K562 (cell line): ENCODE measurements at regions not wholly inside any gene's neighbourhood (a gene's known extent, or its start where the extent isn't known, plus 50 kb on each side); places are given as distances from the start of the nearest gene placed in this dataset.

ENCODE experiments used
- ATAC-seq: fragments of 200-7000 bp; cut with Tn5 transposase; 3 replicates; pipeline ENCODE4 v1.9.1; 2020; ENCODE audit warnings: moderate library complexity
- BruUV-seq: library from RNA; stranded (reverse); fragments of 400-500 nt; replicated peaks from 2 replicates; lab custom pipeline; 2021; lab: Mats Ljungman, UMichigan
- CTCF ChIA-PET: fragments of 300-600 bp; formaldehyde crosslinking; extraction: SDS; loops from one replicate; lab custom pipeline; 2021; ENCODE audit warnings: low intra/inter-chr PET ratio; lab: Yijun Ruan, JAX
- POLR2A ChIA-PET: fragments of 300-600, 350-650 bp; sonication (Branson Sonifier 250); formaldehyde crosslinking; extraction: SDS; loops from one replicate; lab custom pipeline; 2021; ENCODE audit warnings: antibody characterized with exemption, inconsistent platforms; lab: Yijun Ruan, JAX
- DNase-seq, 4 experiments: peaks; one replicate each; pipeline versions ENCODE4 v3.0.0 to v3.0.0-alpha.2; 2011 to 2018; ENCODE audit warnings: low spot score in 3 of 4, mixed read lengths in 3 of 4; ENCODE audit errors: extremely low read depth in 1 of 4
- FAIRE-seq: peaks from 2 replicates; lab custom pipeline; 2011; peaks lifted over from hg19 to GRCh38; lab: Jason Lieb, UNC
- H2AFZ ChIP-seq: 2 replicates; pipeline ENCODE4 v1.6.0; 2011; ENCODE audit warnings: low read depth, low read length, control low read depth, inconsistent platforms
- H3K27ac ChIP-seq: fragments of 200-600 bp; 3 replicates; pipeline ENCODE4 v1.8.0; 2011; ENCODE audit warnings: low read depth, mild to moderate bottlenecking, control low read depth, inconsistent platforms, low read length, moderate library complexity, mixed read lengths; ENCODE audit errors: extremely low read depth
- H3K27me3 ChIP-seq, 2 experiments: fragments of 300-600 bp in 1 of 2; 2 replicates in 1 of 2; 3 replicates in 1 of 2; pipeline versions ENCODE4 v1.6.0 to v1.8.0; 2011; ENCODE audit warnings: inconsistent platforms in 2 of 2, low read length in 2 of 2, mild to moderate bottlenecking in 1 of 2, mixed read lengths in 1 of 2, moderate library complexity in 1 of 2; ENCODE audit not compliant: control insufficient read depth in 2 of 2, insufficient read depth in 2 of 2
- H3K36me3 ChIP-seq: fragments of 300-600 bp; 3 replicates; pipeline ENCODE4 v1.8.0; 2011; ENCODE audit warnings: mild to moderate bottlenecking, low read length, inconsistent platforms; ENCODE audit not compliant: control insufficient read depth, insufficient read depth
- H3K4me1 ChIP-seq, 2 experiments: fragments of 200-600 bp in 1 of 2; replicated peaks in 1 of 2; 2 replicates in 1 of 2; 3 replicates in 1 of 2; pipeline versions ENCODE4 v1.5.1 to v1.8.0; 2011; ENCODE audit warnings: inconsistent platforms in 2 of 2, low read length in 2 of 2, mild to moderate bottlenecking in 1 of 2, mixed read lengths in 1 of 2, moderate library complexity in 1 of 2; ENCODE audit not compliant: control insufficient read depth in 2 of 2, insufficient read depth in 2 of 2
- H3K4me2 ChIP-seq: 2 replicates; pipeline ENCODE4 v1.6.1; 2011; ENCODE audit warnings: low read length, control low read depth, inconsistent platforms, mixed read lengths; ENCODE audit not compliant: insufficient read depth
- H3K4me3 ChIP-seq: fragments of 200-600 bp; sonication (generic), shearing (Covaris generic); 2 replicates; pipeline ENCODE4 v1.5.1; 2016; ENCODE audit warnings: control low read depth, inconsistent platforms
- H3K79me2 ChIP-seq: fragments of 200-600 bp; 3 replicates; pipeline ENCODE4 v1.8.0; 2011; ENCODE audit warnings: low read length, inconsistent platforms; ENCODE audit not compliant: control insufficient read depth, insufficient read depth
- H3K9ac ChIP-seq, 2 experiments: 2 replicates each; pipeline versions ENCODE4 v1.6.0 to v1.6.1; 2011; ENCODE audit warnings: low read depth in 2 of 2, low read length in 2 of 2, control low read depth in 1 of 2, inconsistent platforms in 1 of 2, mild to moderate bottlenecking in 1 of 2, mixed read lengths in 1 of 2; ENCODE audit not compliant: insufficient read depth in 1 of 2
- H3K9me1 ChIP-seq: one replicate; pipeline ENCODE4 v1.6.0; 2011; ENCODE audit warnings: inconsistent platforms, mild to moderate bottlenecking, low read length, moderate library complexity; ENCODE audit not compliant: control insufficient read depth, insufficient read depth
- H3K9me3 ChIP-seq: replicated peaks from 2 replicates; pipeline ENCODE4 v1.5.1; 2011; ENCODE audit warnings: low read depth, low read length, inconsistent platforms; ENCODE audit not compliant: control insufficient read depth, insufficient read depth
- H4K20me1 ChIP-seq: replicated peaks from 2 replicates; pipeline ENCODE4 v1.6.1; 2011; ENCODE audit warnings: low read length, inconsistent platforms, mixed read lengths; ENCODE audit not compliant: control insufficient read depth, insufficient read depth
- ADNP ChIP-seq: fragments of 200-800 bp; sonication (Bioruptor generic); IDR thresholded peaks from 2 replicates; pipeline ENCODE4 v1.6.1; 2016; ENCODE audit warnings: missing genetic modification characterization, missing compliant biosample characterization
- ATF7 ChIP-seq: fragments of 450-650 bp; IDR thresholded peaks from 2 replicates; pipeline ENCODE4 v1.7.1; 2014; ENCODE audit warnings: mild to moderate bottlenecking, moderate library complexity
- COPS2 ChIP-seq: fragments of 450-650 bp; conservative IDR thresholded peaks from 2 replicates; pipeline ENCODE4 v1.6.1; 2016; ENCODE audit warnings: mild to moderate bottlenecking, moderate library complexity
- CTBP1 ChIP-seq: fragments of 450-650 bp; IDR thresholded peaks from 2 replicates; pipeline ENCODE4 v1.6.1; 2016; ENCODE audit warnings: borderline replicate concordance
- ETV1 ChIP-seq: fragments of 450-650 bp; conservative IDR thresholded peaks from 2 replicates; pipeline ENCODE4 v1.6.1; 2016; ENCODE audit warnings: missing genetic modification characterization, control low read depth, low read depth, missing compliant biosample characterization
- EZH2 ChIP-seq: IDR thresholded peaks from 2 replicates; pipeline ENCODE4 v1.6.1; 2012; ENCODE audit warnings: low read depth, mild to moderate bottlenecking, inconsistent platforms, low read length, borderline replicate concordance
- FOXP1 ChIP-seq: sonication (generic); formaldehyde crosslinking; IDR thresholded peaks from 2 replicates; pipeline ENCODE4 v1.8.0; 2022; ENCODE audit warnings: mild to moderate bottlenecking, missing genetic modification reagents
- GATAD2A ChIP-seq: fragments of 450-650 bp; IDR thresholded peaks from 2 replicates; pipeline ENCODE4 v1.6.1; 2017
- HNRNPUL1 ChIP-seq: fragments of 200-400 bp; formaldehyde crosslinking; IDR thresholded peaks from 2 replicates; pipeline ENCODE4 v1.6.1; 2017; ENCODE audit warnings: low read length
- HOXB6 ChIP-seq: fragments of 250-450 bp; sonication (Bioruptor Pico); IDR thresholded peaks from 2 replicates; pipeline ENCODE4 v1.5.1; 2022; ENCODE audit warnings: mild to moderate bottlenecking, borderline replicate concordance
- MEF2A ChIP-seq: IDR thresholded peaks from 2 replicates; pipeline ENCODE4 v1.6.1; 2011; ENCODE audit warnings: low read depth, mild to moderate bottlenecking, low read length, moderate library complexity; ENCODE audit not compliant: control insufficient read depth
- NCOA6 ChIP-seq: fragments of 450-650 bp; IDR thresholded peaks from 2 replicates; pipeline ENCODE4 v1.6.1; 2017; ENCODE audit warnings: mild to moderate bottlenecking
- NFIX ChIP-seq: fragments of 250-450 bp; sonication (Bioruptor Pico); IDR thresholded peaks from 2 replicates; pipeline ENCODE4 v1.4.0; 2020; ENCODE audit warnings: low read depth, mild to moderate bottlenecking, moderate library complexity
- TEAD1 ChIP-seq, 2 experiments: fragments of 450-650 bp in 1 of 2; sonication (generic) in 1 of 2; formaldehyde crosslinking; IDR thresholded peaks; 2 replicates each; pipeline versions ENCODE4 v1.4.0 to v1.8.0; 2020 to 2022; ENCODE audit warnings: mild to moderate bottlenecking in 2 of 2, missing genetic modification reagents in 1 of 2
- ZC3H4 ChIP-seq: sonication (generic); formaldehyde crosslinking; IDR thresholded peaks from 2 replicates; pipeline ENCODE4 v1.9.0; 2021; ENCODE audit warnings: missing genetic modification reagents, borderline replicate concordance
- ZKSCAN8 ChIP-seq: fragments of 200-800 bp; sonication (Bioruptor generic); IDR thresholded peaks from 2 replicates; pipeline ENCODE4 v1.6.1; 2016; ENCODE audit warnings: missing genetic modification characterization, missing compliant biosample characterization
- ZNF133 ChIP-seq: fragments of 250-450 bp; sonication (Bioruptor Pico); IDR thresholded peaks from 2 replicates; pipeline ENCODE4 v1.4.0; 2020; ENCODE audit warnings: mild to moderate bottlenecking
- ZNF384 ChIP-seq: IDR thresholded peaks from 2 replicates; pipeline ENCODE4 v1.6.1; 2012; ENCODE audit warnings: low read depth, low read length, improper control_type of control experiment
- ZNF778 ChIP-seq: fragments of 450-650 bp; formaldehyde crosslinking; IDR thresholded peaks from 2 replicates; pipeline ENCODE4 v1.4.0; 2020; ENCODE audit warnings: mild to moderate bottlenecking, moderate library complexity
- ZNF785 ChIP-seq: fragments of 250-450 bp; sonication (Bioruptor Pico); IDR thresholded peaks from 2 replicates; pipeline ENCODE4 v1.4.0; 2020; ENCODE audit warnings: mild to moderate bottlenecking
- WGBS: fragments of 100-300 bp; shearing (Covaris generic); methylation state at CpG from one replicate; pipeline ENCODE4 v1.1.6; 2016; ENCODE audit warnings: low coverage, mixed read lengths; ENCODE audit not compliant: insufficient coverage; ENCODE audit errors: missing lambda C conversion rate; 5-methylcytosine and 5-hydroxymethylcytosine counted together
- in situ Hi-C: fragments of 300-500 bp; cut with MboI; formaldehyde crosslinking; loops from 4 replicates; pipeline ENCODE4 v1.15.0; 2018; ENCODE audit warnings: inconsistent platforms, mixed read lengths
- intact Hi-C: fragments of 100-400 bp; cut with micrococcal nuclease; formaldehyde crosslinking; loops from 2 replicates; pipeline ENCODE4 v1.14.2; 2022
- TF ChIP-seq, protein P1 (sequence below): fragments of 250-450 bp; sonication (Bioruptor Pico); IDR thresholded peaks from 2 replicates; pipeline ENCODE4 v1.8.0; 2021; ENCODE audit warnings: mild to moderate bottlenecking, moderate library complexity

GRCh38 chr2:447902-448665 lies 160.2 kb upstream of the ALKAL2 start (continued):
- TF ChIP-seq ZNF785 (CRISPR knock-in tag) = no peak
- no peak for TF ChIP-seq CTBP1
- TF ChIP-seq FOXP1 (CRISPR knock-in tag) = no peak
- TF ChIP-seq ZNF133 (CRISPR knock-in tag) = no peak
- TF ChIP-seq, protein P1, sequence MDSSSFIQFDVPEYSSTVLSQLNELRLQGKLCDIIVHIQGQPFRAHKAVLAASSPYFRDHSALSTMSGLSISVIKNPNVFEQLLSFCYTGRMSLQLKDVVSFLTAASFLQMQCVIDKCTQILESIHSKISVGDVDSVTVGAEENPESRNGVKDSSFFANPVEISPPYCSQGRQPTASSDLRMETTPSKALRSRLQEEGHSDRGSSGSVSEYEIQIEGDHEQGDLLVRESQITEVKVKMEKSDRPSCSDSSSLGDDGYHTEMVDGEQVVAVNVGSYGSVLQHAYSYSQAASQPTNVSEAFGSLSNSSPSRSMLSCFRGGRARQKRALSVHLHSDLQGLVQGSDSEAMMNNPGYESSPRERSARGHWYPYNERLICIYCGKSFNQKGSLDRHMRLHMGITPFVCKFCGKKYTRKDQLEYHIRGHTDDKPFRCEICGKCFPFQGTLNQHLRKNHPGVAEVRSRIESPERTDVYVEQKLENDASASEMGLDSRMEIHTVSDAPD = no peak
- no peak for TF ChIP-seq ETV1 (tag)
- TF ChIP-seq EZH2 = no peak
- no peak for TF ChIP-seq HNRNPUL1
- TF ChIP-seq ZNF778 = no peak

GRCh38 chr2:446963-447530 lies 159.2 kb upstream of the ALKAL2 start:
- intact Hi-C loops = no loop called here
- WGBS = 0% methylated on average over 10 of the region's 10 CpGs
- DNase-seq (no peak), FAIRE-seq (no peak), ATAC-seq (no peak)
- Histone ChIP-seq H3K79me2 (no peaks in the 10 kb centered on the region), H3K27me3 (peaks cover 8 to 62% of the 10 kb centered on the region in 2 experiments), H2AFZ (no peak overlapping the region), H3K4me1 (peaks cover 0 to 4% of the 10 kb centered on the region in 2 experiments; a peak in 2 of 5 replicates), H3K4me2 (no peak overlapping the region), H3K27ac (no peak overlapping the region), H4K20me1 (no peaks in the 10 kb centered on the region), H3K9ac (no peak overlapping the region), H3K9me1 (no peaks in the 10 kb centered on the region), H3K36me3 (no peaks in the 10 kb centered on the region), H3K4me3 (no peak overlapping the region), H3K9me3 (no peaks in the 10 kb centered on the region)
- POLR2A ChIA-PET = no interaction called here
- CTCF ChIA-PET = no interaction called here
- in situ Hi-C loops = no loop called here
- BruUV-seq = no TSS peak
- no peak for TF ChIP-seq MEF2A
- no peak for TF ChIP-seq ATF7
- TF ChIP-seq COPS2 = no peak
- TF ChIP-seq ZKSCAN8 (CRISPR knock-in tag) = no peak
- TF ChIP-seq GATAD2A = no peak
- no peak for TF ChIP-seq HOXB6
- no peak for TF ChIP-seq NCOA6
- TF ChIP-seq TEAD1 (CRISPR knock-in tag; IDR thresholded peaks at IDR 0.05) = no peak
- TF ChIP-seq ZNF384 = no peak
- TF ChIP-seq NFIX = no peak
- TF ChIP-seq ADNP (tag) = no peak
- no peak for TF ChIP-seq ZC3H4
